ENCODE measurements at regions not wholly inside any gene's neighbourhood (a gene's known extent, or its start where the extent isn't known, plus 50 kb on each side); places are given as distances from the start of the nearest gene placed in this dataset.

DNA sequence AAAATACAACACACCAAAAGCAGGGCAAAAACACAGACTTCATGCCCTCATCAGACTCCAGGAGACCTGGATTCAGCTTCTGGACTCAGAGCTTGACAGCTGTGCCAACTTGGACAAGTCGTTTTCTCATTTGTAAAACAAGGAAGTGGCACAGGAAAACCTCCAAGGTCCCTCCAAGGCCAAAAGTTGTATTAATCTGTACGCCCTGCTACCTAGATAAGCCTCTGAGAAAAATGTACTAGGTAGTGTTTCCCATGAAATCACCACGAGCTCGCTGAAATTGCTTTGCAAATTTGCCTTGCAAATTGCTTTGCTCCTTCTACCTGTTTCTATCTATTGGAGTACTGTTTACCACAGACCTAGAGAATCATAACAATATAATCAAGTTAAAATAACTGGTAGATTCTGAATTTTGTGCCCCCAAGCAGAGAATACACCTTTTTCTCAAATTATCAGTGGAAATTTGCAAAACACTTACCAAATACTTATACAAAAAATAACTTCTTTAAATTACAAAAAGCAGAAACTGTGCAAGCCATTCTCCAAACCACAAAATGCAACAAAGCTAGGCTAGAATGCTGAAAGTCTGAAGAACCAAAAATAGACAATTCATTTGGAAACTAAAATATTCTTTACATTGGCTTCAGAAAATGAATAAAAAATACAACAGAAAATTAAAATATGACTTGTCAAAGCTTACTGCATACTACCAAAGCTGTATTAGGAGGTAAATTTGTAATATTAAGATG, 158.1 kb upstream of the CHST15 start:
- no peak for TF ChIP-seq POLR2A (IDR thresholded peaks at IDR 0.05)
- TF ChIP-seq, protein P1, sequence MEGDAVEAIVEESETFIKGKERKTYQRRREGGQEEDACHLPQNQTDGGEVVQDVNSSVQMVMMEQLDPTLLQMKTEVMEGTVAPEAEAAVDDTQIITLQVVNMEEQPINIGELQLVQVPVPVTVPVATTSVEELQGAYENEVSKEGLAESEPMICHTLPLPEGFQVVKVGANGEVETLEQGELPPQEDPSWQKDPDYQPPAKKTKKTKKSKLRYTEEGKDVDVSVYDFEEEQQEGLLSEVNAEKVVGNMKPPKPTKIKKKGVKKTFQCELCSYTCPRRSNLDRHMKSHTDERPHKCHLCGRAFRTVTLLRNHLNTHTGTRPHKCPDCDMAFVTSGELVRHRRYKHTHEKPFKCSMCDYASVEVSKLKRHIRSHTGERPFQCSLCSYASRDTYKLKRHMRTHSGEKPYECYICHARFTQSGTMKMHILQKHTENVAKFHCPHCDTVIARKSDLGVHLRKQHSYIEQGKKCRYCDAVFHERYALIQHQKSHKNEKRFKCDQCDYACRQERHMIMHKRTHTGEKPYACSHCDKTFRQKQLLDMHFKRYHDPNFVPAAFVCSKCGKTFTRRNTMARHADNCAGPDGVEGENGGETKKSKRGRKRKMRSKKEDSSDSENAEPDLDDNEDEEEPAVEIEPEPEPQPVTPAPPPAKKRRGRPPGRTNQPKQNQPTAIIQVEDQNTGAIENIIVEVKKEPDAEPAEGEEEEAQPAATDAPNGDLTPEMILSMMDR (IDR thresholded peaks at IDR 0.05) = no peak
